IMR-90 (cell line): ENCODE measurements at regions not wholly inside any gene's neighbourhood (a gene's known extent, or its start where the extent isn't known, plus 50 kb on each side); places are given as distances from the start of the nearest gene placed in this dataset.

Experiments
- ATAC-seq: fragments of 200-7000 bp; cut with Tn5 transposase; 2 replicates; pipeline ENCODE4 v1.9.1; 2020; ENCODE audit warnings: low read depth, mild to moderate bottlenecking, moderate library complexity
- BruUV-seq: library from RNA; stranded (reverse); fragments of 400-500 nt; replicated peaks from 2 replicates; lab custom pipeline; 2021; lab: Mats Ljungman, UMichigan
- CTCF ChIA-PET: fragments of 300-600 bp; formaldehyde crosslinking; extraction: SDS; loops from one replicate; lab custom pipeline; 2021; ENCODE audit warnings: antibody characterized with exemption; lab: Yijun Ruan, JAX
- POLR2A ChIA-PET: fragments of 300-600 bp; sonication (Branson Sonifier 250); formaldehyde crosslinking; loops from one replicate; lab custom pipeline; 2022; ENCODE audit warnings: antibody characterized with exemption; ENCODE audit not compliant: unreplicated experiment; lab: Charles Lee
- DNase-seq: peaks from one replicate; pipeline ENCODE4 v3.0.0; 2013
- H2AFZ ChIP-seq: replicated peaks from 2 replicates; pipeline ENCODE3; 2013; ENCODE audit warnings: low read length, mild to moderate bottlenecking; ENCODE audit not compliant: poor library complexity
- H2AK5ac ChIP-seq: 2 replicates; pipeline ENCODE4 v1.6.1; 2013; ENCODE audit warnings: low read depth, low read length, inconsistent platforms
- H2AK9ac ChIP-seq: replicated peaks from 2 replicates; pipeline ENCODE3; 2013; ENCODE audit warnings: mild to moderate bottlenecking, low read depth, low read length, moderate library complexity; ENCODE audit not compliant: poor library complexity
- H2BK120ac ChIP-seq: 2 replicates; pipeline ENCODE4 v1.6.1; 2013; ENCODE audit warnings: low read depth, low read length, inconsistent platforms
- H2BK15ac ChIP-seq: 3 replicates; pipeline ENCODE4 v1.6.1; 2013; ENCODE audit warnings: low read depth, low read length, inconsistent platforms
- H2BK20ac ChIP-seq: 2 replicates; pipeline ENCODE4 v1.6.1; 2013; ENCODE audit warnings: low read depth, mild to moderate bottlenecking, inconsistent platforms, low read length, moderate library complexity
- H2BK5ac ChIP-seq: 2 replicates; pipeline ENCODE4 v1.6.1; 2013; ENCODE audit warnings: mild to moderate bottlenecking, low read depth, low read length, inconsistent platforms; ENCODE audit not compliant: poor library complexity, severe bottlenecking
- H3K14ac ChIP-seq: replicated peaks from 2 replicates; pipeline ENCODE4 v1.6.1; 2013; ENCODE audit warnings: low read depth, low read length, inconsistent platforms
- H3K18ac ChIP-seq: 2 replicates; pipeline ENCODE4 v1.6.1; 2013; ENCODE audit warnings: low read depth, low read length, control low read depth
- H3K23ac ChIP-seq: 2 replicates; pipeline ENCODE4 v1.6.1; 2013; ENCODE audit warnings: low read depth, low read length, inconsistent platforms
- H3K27ac ChIP-seq: 2 replicates; pipeline ENCODE4 v1.5.1; 2013; ENCODE audit warnings: mild to moderate bottlenecking, control low read depth, low read length; ENCODE audit not compliant: insufficient read depth
- H3K27me3 ChIP-seq: 2 replicates; pipeline ENCODE4 v1.6.1; 2013; ENCODE audit warnings: low read length; ENCODE audit not compliant: control insufficient read depth, insufficient read depth
- H3K36me3 ChIP-seq: 2 replicates; pipeline ENCODE4 v1.6.1; 2013; ENCODE audit warnings: low read length, mixed read lengths; ENCODE audit not compliant: control insufficient read depth, insufficient read depth
- H3K4ac ChIP-seq: 2 replicates; pipeline ENCODE4 v1.6.1; 2013; ENCODE audit warnings: low read depth, low read length, inconsistent platforms
- H3K4me1 ChIP-seq: 2 replicates; pipeline ENCODE4 v1.6.1; 2013; ENCODE audit warnings: low read length, mixed read lengths; ENCODE audit not compliant: control insufficient read depth, insufficient read depth
- H3K4me2 ChIP-seq: 2 replicates; pipeline ENCODE4 v1.6.1; 2013; ENCODE audit warnings: low read depth, mild to moderate bottlenecking, control low read depth, low read length, moderate library complexity
- H3K4me3 ChIP-seq: 2 replicates; pipeline ENCODE4 v1.5.1; 2013; ENCODE audit warnings: low read depth, mild to moderate bottlenecking, control low read depth, low read length, moderate library complexity; ENCODE audit not compliant: insufficient read depth
- H3K56ac ChIP-seq: 2 replicates; pipeline ENCODE4 v1.6.1; 2013; ENCODE audit warnings: low read length, inconsistent platforms; ENCODE audit not compliant: insufficient read depth; ENCODE audit errors: extremely low read depth
- H3K79me1 ChIP-seq, 2 experiments: 2 replicates each; pipeline ENCODE4 v1.6.1; 2013; ENCODE audit warnings: low read length in 2 of 2, inconsistent platforms in 1 of 2, low read depth in 1 of 2
- H3K9ac ChIP-seq: 2 replicates; pipeline ENCODE4 v1.6.1; 2013; ENCODE audit warnings: low read depth, low read length, control low read depth
- H3K9me1 ChIP-seq: 2 replicates; pipeline ENCODE4 v1.6.1; 2013; ENCODE audit warnings: low read length, inconsistent platforms; ENCODE audit not compliant: insufficient read depth
- H3K9me3 ChIP-seq: 2 replicates; pipeline ENCODE4 v1.6.1; 2013; ENCODE audit warnings: low read length; ENCODE audit not compliant: control insufficient read depth, insufficient read depth
- H4K20me1 ChIP-seq: 2 replicates; pipeline ENCODE4 v1.6.1; 2013; ENCODE audit warnings: low read length, inconsistent platforms; ENCODE audit not compliant: insufficient read depth
- H4K5ac ChIP-seq: 2 replicates; pipeline ENCODE4 v1.6.1; 2013; ENCODE audit warnings: mild to moderate bottlenecking, low read depth, low read length, control low read depth
- H4K8ac ChIP-seq, 2 experiments: 2 replicates each; pipeline ENCODE4 v1.6.1; 2013; ENCODE audit warnings: low read depth in 2 of 2, low read length in 2 of 2, control low read depth in 1 of 2, inconsistent platforms in 1 of 2
- H4K91ac ChIP-seq: 2 replicates; pipeline ENCODE4 v1.6.1; 2013; ENCODE audit warnings: low read depth, low read length, inconsistent platforms; ENCODE audit not compliant: insufficient read depth
- CHD1 ChIP-seq: IDR thresholded peaks from 2 replicates; pipeline ENCODE4 v1.6.1; 2012; ENCODE audit warnings: low read depth, low read length, improper control_type of control experiment
- FOS ChIP-seq: fragments of 150-350 bp; IDR thresholded peaks from 2 replicates; pipeline ENCODE4 v1.6.1; 2016; ENCODE audit warnings: low read depth, low read length
- MXI1 ChIP-seq: IDR thresholded peaks from 2 replicates; pipeline ENCODE4 v1.6.1; 2012; ENCODE audit warnings: low read depth, mild to moderate bottlenecking, low read length, moderate library complexity, borderline replicate concordance
- RAD21 ChIP-seq: IDR thresholded peaks from 2 replicates; pipeline ENCODE4 v1.6.1; 2012; ENCODE audit warnings: low read length, improper control_type of control experiment
- RFX5 ChIP-seq: IDR thresholded peaks from 2 replicates; pipeline ENCODE4 v1.8.0; 2012; ENCODE audit warnings: low read depth, mild to moderate bottlenecking, low read length, moderate library complexity
- SMC3 ChIP-seq: fragments of 150-350 bp; IDR thresholded peaks from 2 replicates; pipeline ENCODE4 v1.6.1; 2016; ENCODE audit warnings: low read depth, mild to moderate bottlenecking, antibody characterized with exemption, low read length, moderate library complexity
- USF2 ChIP-seq: fragments of 150-350 bp; IDR thresholded peaks from 2 replicates; pipeline ENCODE4 v1.6.1; 2017; ENCODE audit warnings: mild to moderate bottlenecking, antibody characterized with exemption, low read length, low read depth
- WGBS, 2 experiments: methylation state at CpG; one replicate each; pipeline versions ENCODE4 v1.1.5 to v1.1.7; 2013; ENCODE audit warnings: missing lambda C conversion rate in 2 of 2; ENCODE audit not compliant: insufficient read length in 1 of 2; ENCODE audit errors: extremely low coverage in 2 of 2; 5-methylcytosine and 5-hydroxymethylcytosine counted together
- dilution Hi-C: fragments of 300-500 bp; cut with HindIII; formaldehyde crosslinking; loops from one replicate; pipeline ENCODE4 v1.14.3; 2018; ENCODE audit warnings: low sequenced_read_pairs; ENCODE audit not compliant: unreplicated experiment
- in situ Hi-C: fragments of 300-500 bp; cut with MboI; formaldehyde crosslinking; loops from 3 replicates; pipeline ENCODE4 v1.14.3; 2019; ENCODE audit warnings: low sequenced_read_pairs, inconsistent platforms, mixed read lengths
- intact Hi-C: fragments of 100-400 bp; cut with micrococcal nuclease; formaldehyde crosslinking; loops from 2 replicates; pipeline ENCODE4 v1.10.0; 2022

- Histone ChIP-seq H2AK9ac (no peak overlapping the region), H3K4me3 (no peak overlapping the region), H3K9ac (no peak overlapping the region), H2BK120ac (no peak overlapping the region), H4K8ac (no peak overlapping the region), H2AK5ac (no peak overlapping the region), H3K4me2 (no peak overlapping the region), H3K27ac (no peak overlapping the region), H3K36me3 (no peaks in the 10 kb centered on the region), H3K14ac (no peak overlapping the region), H4K91ac (no peak overlapping the region), H2BK5ac (no peak overlapping the region), H3K56ac (no peak overlapping the region), H4K20me1 (no peaks in the 10 kb centered on the region), H4K5ac (no peak overlapping the region), H3K27me3 (no peaks in the 10 kb centered on the region), H3K4me1 (no peaks in the 10 kb centered on the region), H2BK20ac (no peak overlapping the region), H3K18ac (no peak overlapping the region), H3K23ac (no peak overlapping the region), H3K9me3 (no peaks in the 10 kb centered on the region; the same call in 1 of the 2 replicates), H3K79me1 (no peaks in the 10 kb centered on the region), H2BK15ac (no peak overlapping the region), H3K9me1 (no peaks in the 10 kb centered on the region), H2AFZ (no peak overlapping the region), H3K4ac (no peak overlapping the region)
- BruUV-seq = no TSS peak
- POLR2A ChIA-PET = no interaction called here
- DNase-seq (no peak), ATAC-seq (no peak)
- in situ Hi-C loops (no loop called here), intact Hi-C loops (no loop called here), dilution Hi-C loops (no loop called here)
- no peak for TF ChIP-seq RFX5
- TF ChIP-seq CHD1 = no peak
- TF ChIP-seq USF2 = no peak
- no peak for TF ChIP-seq RAD21
- TF ChIP-seq SMC3 = no peak
- no peak for TF ChIP-seq FOS
- TF ChIP-seq MXI1 = no peak
- CTCF ChIA-PET = no interaction called here
- WGBS, 2 experiments = 80% methylated on average over 1 of the region's 3 CpGs; no CpG with 5 or more reads in 1 of the 2 experiments
These were observed 69.3 kb upstream of the MYO16 start for GRCh38 chr13:108560093-108560492.
